ENCODE measurements at regions not wholly inside any gene's neighbourhood (a gene's known extent, or its start where the extent isn't known, plus 50 kb on each side); places are given as distances from the start of the nearest gene placed in this dataset.

GRCh38 chr5:160479926-160480325 lies 58.3 kb downstream of the PTTG1 start:
- TF ChIP-seq, protein P1, sequence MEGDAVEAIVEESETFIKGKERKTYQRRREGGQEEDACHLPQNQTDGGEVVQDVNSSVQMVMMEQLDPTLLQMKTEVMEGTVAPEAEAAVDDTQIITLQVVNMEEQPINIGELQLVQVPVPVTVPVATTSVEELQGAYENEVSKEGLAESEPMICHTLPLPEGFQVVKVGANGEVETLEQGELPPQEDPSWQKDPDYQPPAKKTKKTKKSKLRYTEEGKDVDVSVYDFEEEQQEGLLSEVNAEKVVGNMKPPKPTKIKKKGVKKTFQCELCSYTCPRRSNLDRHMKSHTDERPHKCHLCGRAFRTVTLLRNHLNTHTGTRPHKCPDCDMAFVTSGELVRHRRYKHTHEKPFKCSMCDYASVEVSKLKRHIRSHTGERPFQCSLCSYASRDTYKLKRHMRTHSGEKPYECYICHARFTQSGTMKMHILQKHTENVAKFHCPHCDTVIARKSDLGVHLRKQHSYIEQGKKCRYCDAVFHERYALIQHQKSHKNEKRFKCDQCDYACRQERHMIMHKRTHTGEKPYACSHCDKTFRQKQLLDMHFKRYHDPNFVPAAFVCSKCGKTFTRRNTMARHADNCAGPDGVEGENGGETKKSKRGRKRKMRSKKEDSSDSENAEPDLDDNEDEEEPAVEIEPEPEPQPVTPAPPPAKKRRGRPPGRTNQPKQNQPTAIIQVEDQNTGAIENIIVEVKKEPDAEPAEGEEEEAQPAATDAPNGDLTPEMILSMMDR (IDR thresholded peaks at IDR 0.05): no peak
- TF ChIP-seq POLR2AphosphoS5 (IDR thresholded peaks at IDR 0.05): no peak

Data from prostate gland (tissue), 2 donors.